ENCODE measurements at regions not wholly inside any gene's neighbourhood (a gene's known extent, or its start where the extent isn't known, plus 50 kb on each side); places are given as distances from the start of the nearest gene placed in this dataset.

- H2BK5ac ChIP-seq (ENCODE audit: low read depth, low read length) = peak overlapping the region; percentile 87; the same call in 1 of the 2 replicates
- H3K23ac ChIP-seq (ENCODE audit: insufficient read length) = no peak overlapping the region
- no peaks in the 10 kb centered on the region for H3K9me3 ChIP-seq (ENCODE audit: insufficient read depth in 2 of 2, low read depth in 1 of 2, low read length in 1 of 2)
- peak overlapping the region; percentile 87 for H2BK20ac ChIP-seq (ENCODE audit: low read length)
- H3K9ac ChIP-seq (replicated peaks in 1 of 4; ENCODE audit: extremely low read depth in 1 of 4, low read depth in 3 of 4, low read length in 3 of 4) = no peak overlapping the region
- FAIRE-seq (no peak), DNase-seq (ENCODE audit: low read depth in 1 of 2, low spot score in 2 of 2) (no peak)
- no peak overlapping the region for H3K27ac ChIP-seq (ENCODE audit: low read depth, low read length)
- WGBS, 2 experiments (ENCODE audit: extremely low coverage in 1 of 2, insufficient coverage in 1 of 2, insufficient read length in 1 of 2, insufficient replicate concordance in 2 of 2, low coverage in 1 of 2, low lambda C conversion rate in 2 of 2, missing lambda C conversion rate in 1 of 2) = 85% methylated on average over 4 of the region's 4 CpGs; no CpG with 5 or more reads in 1 of the 2 experiments
- H3K4ac ChIP-seq (replicated peaks; ENCODE audit: insufficient read length, low read depth, low read length) = no peak overlapping the region
- H3K4me3 ChIP-seq (ENCODE audit: extremely low read depth in 1 of 4, insufficient read depth in 2 of 4, low read depth in 3 of 4, low read length in 4 of 4) = no peak overlapping the region
- H3K23me2 ChIP-seq (ENCODE audit: low read depth, low read length) = no peaks in the 10 kb centered on the region
- H2BK120ac ChIP-seq (replicated peaks; ENCODE audit: low read depth, low read length) = peak overlapping the region; percentile 11
- H3K79me2 ChIP-seq (ENCODE audit: control insufficient read depth in 1 of 2, insufficient read depth in 2 of 2, low read length in 2 of 2) = no peaks in the 10 kb centered on the region
- no peaks in the 10 kb centered on the region for H3K79me1 ChIP-seq (ENCODE audit: low read depth, low read length)
- H3K56ac ChIP-seq (replicated peaks; ENCODE audit: insufficient read length, low read depth, low read length) = no peak overlapping the region
- ChIA-PET POLR2A (ENCODE audit: partially characterized antibody) (interaction anchor here (0.6 kb wide), 1 partner anchor 284 kb away, joined by 4 read pairs; no protein-coding TSS in a partner anchor), CTCF (ENCODE audit: partially characterized antibody) (interaction anchor here (0.6 to 1.1 kb wide), 3 partner anchors 23 to 313 kb away, joined by 3 to 4 read pairs (median 4); no protein-coding TSS in a partner anchor)
- H3K18ac ChIP-seq (ENCODE audit: extremely low read depth, low read length) = peak overlapping the region; percentile 36
- H3K4me2 ChIP-seq (ENCODE audit: insufficient read depth in 1 of 2, low read depth in 2 of 2, low read length in 2 of 2) = no peak overlapping the region
- peak overlapping the region; percentile 77; the same call in 1 of the 2 replicates for H2BK12ac ChIP-seq (ENCODE audit: low read depth, low read length)
- no peak overlapping the region for H3K14ac ChIP-seq (ENCODE audit: insufficient read length)
- no peak overlapping the region for H2AK5ac ChIP-seq (ENCODE audit: low read depth, low read length)
- H3K36me3 ChIP-seq (ENCODE audit: control insufficient read depth in 2 of 4, insufficient read depth in 4 of 4, low read length in 3 of 4) = no peaks in the 10 kb centered on the region
- H4K8ac ChIP-seq (ENCODE audit: extremely low read depth, insufficient read depth, low read length) = no peak overlapping the region
- H3K4me1 ChIP-seq (replicated peaks in 1 of 4; ENCODE audit: control insufficient read depth in 3 of 4, insufficient read depth in 4 of 4, low read length in 3 of 4) = peaks cover 0 to 5% (median 0%) of the 10 kb centered on the region in 4 experiments; a peak in 2 of 7 replicates
- no peaks in the 10 kb centered on the region for H4K20me1 ChIP-seq (replicated peaks in 1 of 2; ENCODE audit: control insufficient read depth in 1 of 2, insufficient read depth in 2 of 2, low read length in 2 of 2)
- no peak overlapping the region for H4K5ac ChIP-seq (ENCODE audit: insufficient read length, low read depth, low read length)
- peak overlapping the region; percentile 90; the same call in 1 of the 2 replicates for H2AFZ ChIP-seq (ENCODE audit: low read length)
- H2BK15ac ChIP-seq (ENCODE audit: low read length) = no peak overlapping the region
- H4K91ac ChIP-seq (replicated peaks; ENCODE audit: insufficient read length, low read length) = peak overlapping the region; percentile 40
- no peaks in the 10 kb centered on the region for H3K27me3 ChIP-seq (replicated peaks in 1 of 4; ENCODE audit: control insufficient read depth in 3 of 4, extremely low read depth in 1 of 4, insufficient read depth in 3 of 4, low read length in 3 of 4)
- TF ChIP-seq POLR2AphosphoS5 (IDR thresholded peaks at IDR 0.05; ENCODE audit: low read depth, low read length) = no peak
- no peak for TF ChIP-seq EGR1 (IDR thresholded peaks at IDR 0.05; ENCODE audit: borderline replicate concordance, low read depth, low read length)
- no peak for TF ChIP-seq EZH2 (IDR thresholded peaks at IDR 0.05; ENCODE audit: low read depth, low read length, severe bottlenecking)
- TF ChIP-seq, protein P1, sequence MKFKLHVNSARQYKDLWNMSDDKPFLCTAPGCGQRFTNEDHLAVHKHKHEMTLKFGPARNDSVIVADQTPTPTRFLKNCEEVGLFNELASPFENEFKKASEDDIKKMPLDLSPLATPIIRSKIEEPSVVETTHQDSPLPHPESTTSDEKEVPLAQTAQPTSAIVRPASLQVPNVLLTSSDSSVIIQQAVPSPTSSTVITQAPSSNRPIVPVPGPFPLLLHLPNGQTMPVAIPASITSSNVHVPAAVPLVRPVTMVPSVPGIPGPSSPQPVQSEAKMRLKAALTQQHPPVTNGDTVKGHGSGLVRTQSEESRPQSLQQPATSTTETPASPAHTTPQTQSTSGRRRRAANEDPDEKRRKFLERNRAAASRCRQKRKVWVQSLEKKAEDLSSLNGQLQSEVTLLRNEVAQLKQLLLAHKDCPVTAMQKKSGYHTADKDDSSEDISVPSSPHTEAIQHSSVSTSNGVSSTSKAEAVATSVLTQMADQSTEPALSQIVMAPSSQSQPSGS (IDR thresholded peaks at IDR 0.05; ENCODE audit: low read length) = no peak
- no peak for TF ChIP-seq GABPA (IDR thresholded peaks at IDR 0.05; ENCODE audit: borderline replicate concordance, insufficient read depth, low read length)
- TF ChIP-seq ATF3 (IDR thresholded peaks at IDR 0.05; ENCODE audit: insufficient read depth, low read depth, low read length) = no peak
- TF ChIP-seq RAD21 (IDR thresholded peaks at IDR 0.05 in 1 of 2, conservative IDR thresholded peaks at IDR 0.05 in 1 of 2; ENCODE audit: low read depth in 2 of 2, low read length in 2 of 2) = no peak
- no peak for TF ChIP-seq EP300 (IDR thresholded peaks at IDR 0.05; ENCODE audit: borderline replicate concordance in 1 of 2, low read depth in 2 of 2, low read length in 2 of 2)
- TF ChIP-seq CTBP2 (IDR thresholded peaks at IDR 0.05; ENCODE audit: borderline replicate concordance, insufficient read depth, insufficient read length, low read length) = no peak
Observed at GRCh38 chr10:33704214-33704830, 369.9 kb upstream of the NRP1 start.

Measured in H1 (cell line).